Medulla oblongata (tissue), 1 donor: ENCODE measurements at regions not wholly inside any gene's neighbourhood (a gene's known extent, or its start where the extent isn't known, plus 50 kb on each side); places are given as distances from the start of the nearest gene placed in this dataset.

Experiments
- DNase-seq: peaks from one replicate; pipeline ENCODE4 v3.0.0-alpha.2; 2015; ENCODE audit errors: extremely low spot score

GRCh38 chr2:217691516-217691915, 311.3 kb downstream of the TNS1 start:
- DNase-seq, result no peak

- no peak for DNase-seq
Measured at GRCh38 chr2:217689053-217689452, 313.7 kb downstream of the TNS1 start.

GRCh38 chr2:217688494-217688893, 314.3 kb downstream of the TNS1 start:
- no peak for DNase-seq

- no peak for DNase-seq
Measured at GRCh38 chr2:217687771-217688170, 315.0 kb downstream of the TNS1 start.

- DNase-seq, result no peak
Measured at GRCh38 chr2:217685255-217685605, 317.6 kb downstream of the TNS1 start.

- DNase-seq, result no peak
Measured at GRCh38 chr2:217684431-217685254, 318.2 kb downstream of the TNS1 start.

- DNase-seq, result no peak
Measured at GRCh38 chr2:217683106-217683870, 319.5 kb downstream of the TNS1 start.

GRCh38 chr2:217681791-217682190, 321.0 kb downstream of the TNS1 start:
- DNase-seq, result no peak

GRCh38 chr2:217680381-217680780, 322.4 kb downstream of the TNS1 start:
- DNase-seq, result no peak

GRCh38 chr2:217673627-217674026, 329.2 kb downstream of the TNS1 start:
- DNase-seq, result no peak

- no peak for DNase-seq
Measured at GRCh38 chr2:217672472-217672871, 330.3 kb downstream of the TNS1 start.

GRCh38 chr2:217671871-217672270, 330.9 kb downstream of the TNS1 start:
- no peak for DNase-seq

- no peak for DNase-seq
Measured at GRCh38 chr2:217671075-217671474, 331.7 kb downstream of the TNS1 start.

GRCh38 chr2:217669831-217670230, 333.0 kb downstream of the TNS1 start:
- DNase-seq, result no peak

- DNase-seq, result no peak
Measured at GRCh38 chr2:217667512-217667911, 335.3 kb downstream of the TNS1 start.

- no peak for DNase-seq
Measured at GRCh38 chr2:217667035-217667434, 335.8 kb downstream of the TNS1 start.

GRCh38 chr2:217666338-217666737, 336.5 kb downstream of the TNS1 start:
- no peak for DNase-seq

GRCh38 chr2:217664761-217665160, 338.0 kb downstream of the TNS1 start:
- no peak for DNase-seq

GRCh38 chr2:217662984-217663602, 339.7 kb downstream of the TNS1 start:
- DNase-seq, result no peak

- no peak for DNase-seq
Measured at GRCh38 chr2:217661378-217661777, 341.4 kb downstream of the TNS1 start.

GRCh38 chr2:217660423-217660822, 342.4 kb downstream of the TNS1 start:
- DNase-seq, result no peak

GRCh38 chr2:217658806-217659205, 344.0 kb downstream of the TNS1 start:
- no peak for DNase-seq

GRCh38 chr2:217657252-217657651, 345.5 kb downstream of the TNS1 start:
- DNase-seq, result peak; percentile 65
